ENCODE measurements at regions not wholly inside any gene's neighbourhood (a gene's known extent, or its start where the extent isn't known, plus 50 kb on each side); places are given as distances from the start of the nearest gene placed in this dataset.

DNA sequence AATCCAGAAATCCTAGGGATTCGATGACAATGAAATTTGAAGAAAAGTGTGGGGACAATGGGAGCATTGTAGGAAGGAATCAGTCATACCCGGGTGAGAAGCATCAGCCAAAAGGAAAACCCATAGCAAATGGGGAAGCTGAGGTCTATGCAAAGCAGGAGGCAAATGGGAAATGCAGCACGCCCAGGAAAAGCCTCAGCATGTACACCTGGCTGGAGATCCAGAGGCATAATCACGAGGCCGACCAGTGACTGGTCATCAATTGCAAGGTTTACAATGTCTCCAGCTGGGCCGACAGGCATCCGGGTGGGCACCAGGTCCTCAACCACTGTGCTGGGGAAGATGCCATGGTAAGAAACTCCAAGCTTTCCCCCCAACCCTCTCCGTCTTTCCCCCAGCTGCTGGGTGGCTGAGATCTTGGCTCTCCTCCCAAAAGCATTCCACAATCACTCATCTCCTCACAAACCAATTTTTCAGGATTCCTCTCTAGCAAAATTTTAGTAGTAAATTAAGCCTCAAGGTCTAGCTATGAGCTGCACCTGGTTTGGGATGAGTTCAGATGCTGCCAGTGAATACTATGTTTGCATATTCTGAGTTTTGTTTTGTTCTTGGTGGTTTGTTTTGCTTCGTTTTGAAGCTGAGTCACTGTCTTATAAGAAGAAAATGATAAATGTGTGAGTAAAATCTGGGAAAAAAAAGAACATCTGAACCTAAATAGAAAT is 98.0 kb upstream of the OR5AK2 start:
- Histone ChIP-seq H3K27me3 (no peaks in the 10 kb centered on the region), H3K4me1 (ENCODE audit: insufficient read depth) (peaks cover 12% of the 10 kb centered on the region), H3K9me3 (ENCODE audit: low read depth) (no peaks in the 10 kb centered on the region), H3K36me3 (replicated peaks; ENCODE audit: insufficient read depth, low read depth) (no peaks in the 10 kb centered on the region), H2AFZ (no peak overlapping the region), H3K4me2 (no peak overlapping the region), H3K4me3 (no peak overlapping the region), H3K9me2 (replicated peaks; ENCODE audit: insufficient read depth) (no peaks in the 10 kb centered on the region), H3K27ac (no peak overlapping the region), H3K79me2 (no peaks in the 10 kb centered on the region), H4K20me1 (ENCODE audit: insufficient read depth, poor library complexity, severe bottlenecking) (no peaks in the 10 kb centered on the region)
- no peak for DNase-seq (ENCODE audit: low spot score)
- WGBS (ENCODE audit: low lambda C conversion rate, missing lambda C conversion rate): 89% methylated on average over 9 of the region's 9 CpGs
- no peak for TF ChIP-seq EZH2 (IDR thresholded peaks at IDR 0.05; ENCODE audit: borderline replicate concordance)

DNA sequence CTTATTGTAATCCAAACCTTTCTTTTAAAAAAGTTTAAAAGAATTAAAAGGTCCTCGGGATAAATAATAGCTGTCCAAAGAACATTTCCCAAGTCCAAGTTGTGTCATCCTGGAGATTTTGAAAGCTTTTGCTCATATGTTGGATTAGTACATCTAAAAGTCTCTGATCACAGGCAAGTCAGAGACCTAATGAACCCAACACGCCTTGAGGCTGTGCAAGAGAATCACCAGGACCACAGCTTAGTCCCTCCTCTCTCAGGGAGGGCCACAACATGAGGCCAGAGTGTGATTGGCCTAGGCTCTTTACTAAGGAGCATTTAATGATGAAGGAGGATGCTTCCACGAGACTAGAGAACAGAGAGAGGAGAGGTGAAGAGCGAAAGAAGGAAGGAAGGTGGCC is 98.7 kb upstream of the OR5AK2 start:
- no peak overlapping the region for H3K4me3 ChIP-seq
- WGBS (ENCODE audit: low lambda C conversion rate, missing lambda C conversion rate): 80% methylated on average over 4 of the region's 4 CpGs
- H3K4me2 ChIP-seq: no peak overlapping the region
- no peak overlapping the region for H2AFZ ChIP-seq
- no peaks in the 10 kb centered on the region for H3K27me3 ChIP-seq
- H3K4me1 ChIP-seq (ENCODE audit: insufficient read depth): peaks cover 18% of the 10 kb centered on the region
- H3K27ac ChIP-seq: no peak overlapping the region
- TF ChIP-seq EZH2phosphoT487 (IDR thresholded peaks at IDR 0.05; ENCODE audit: low read depth, severe bottlenecking, unreplicated experiment) (no peak), EZH2 (IDR thresholded peaks at IDR 0.05; ENCODE audit: borderline replicate concordance) (no peak)
- TF ChIP-seq, protein P1, sequence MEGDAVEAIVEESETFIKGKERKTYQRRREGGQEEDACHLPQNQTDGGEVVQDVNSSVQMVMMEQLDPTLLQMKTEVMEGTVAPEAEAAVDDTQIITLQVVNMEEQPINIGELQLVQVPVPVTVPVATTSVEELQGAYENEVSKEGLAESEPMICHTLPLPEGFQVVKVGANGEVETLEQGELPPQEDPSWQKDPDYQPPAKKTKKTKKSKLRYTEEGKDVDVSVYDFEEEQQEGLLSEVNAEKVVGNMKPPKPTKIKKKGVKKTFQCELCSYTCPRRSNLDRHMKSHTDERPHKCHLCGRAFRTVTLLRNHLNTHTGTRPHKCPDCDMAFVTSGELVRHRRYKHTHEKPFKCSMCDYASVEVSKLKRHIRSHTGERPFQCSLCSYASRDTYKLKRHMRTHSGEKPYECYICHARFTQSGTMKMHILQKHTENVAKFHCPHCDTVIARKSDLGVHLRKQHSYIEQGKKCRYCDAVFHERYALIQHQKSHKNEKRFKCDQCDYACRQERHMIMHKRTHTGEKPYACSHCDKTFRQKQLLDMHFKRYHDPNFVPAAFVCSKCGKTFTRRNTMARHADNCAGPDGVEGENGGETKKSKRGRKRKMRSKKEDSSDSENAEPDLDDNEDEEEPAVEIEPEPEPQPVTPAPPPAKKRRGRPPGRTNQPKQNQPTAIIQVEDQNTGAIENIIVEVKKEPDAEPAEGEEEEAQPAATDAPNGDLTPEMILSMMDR (IDR thresholded peaks at IDR 0.05; ENCODE audit: poor library complexity): no peak
- H3K9me2 ChIP-seq (replicated peaks; ENCODE audit: insufficient read depth): no peaks in the 10 kb centered on the region
- H3K36me3 ChIP-seq (replicated peaks; ENCODE audit: insufficient read depth, low read depth): no peaks in the 10 kb centered on the region
- no peaks in the 10 kb centered on the region for H3K9me3 ChIP-seq (ENCODE audit: low read depth)
- no peaks in the 10 kb centered on the region for H4K20me1 ChIP-seq (ENCODE audit: insufficient read depth, poor library complexity, severe bottlenecking)
- DNase-seq (ENCODE audit: low spot score): no peak
- no peaks in the 10 kb centered on the region for H3K79me2 ChIP-seq

DNA sequence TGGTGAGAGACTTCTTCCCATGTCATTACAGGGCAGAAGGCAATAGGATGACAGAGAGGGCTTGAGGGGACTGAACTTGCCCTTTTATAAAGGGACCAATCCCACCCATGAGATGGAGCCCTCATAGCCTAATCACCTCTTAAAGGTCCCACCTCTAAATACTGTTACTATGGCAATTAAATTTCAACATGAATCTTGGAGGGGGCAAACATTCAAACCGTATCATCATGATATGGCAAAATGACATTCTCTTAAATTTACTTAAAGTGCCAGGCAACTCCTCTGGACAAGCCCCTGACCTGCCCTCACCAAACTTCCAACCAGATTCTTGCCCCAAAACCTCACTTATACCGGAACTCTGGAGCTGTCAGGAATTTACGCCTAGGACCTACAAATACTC is 100.8 kb upstream of the OR5AK2 start:
- 89% methylated on average over 3 of the region's 3 CpGs for WGBS (ENCODE audit: low lambda C conversion rate, missing lambda C conversion rate)
- Histone ChIP-seq H3K9me3 (ENCODE audit: low read depth) (no peaks in the 10 kb centered on the region), H3K4me3 (no peak overlapping the region), H3K36me3 (replicated peaks; ENCODE audit: insufficient read depth, low read depth) (no peaks in the 10 kb centered on the region), H2AFZ (no peak overlapping the region), H3K9me2 (replicated peaks; ENCODE audit: insufficient read depth) (no peaks in the 10 kb centered on the region), H3K79me2 (no peaks in the 10 kb centered on the region), H3K4me2 (no peak overlapping the region), H3K27me3 (no peaks in the 10 kb centered on the region), H3K4me1 (ENCODE audit: insufficient read depth) (peaks cover 24% of the 10 kb centered on the region), H3K27ac (no peak overlapping the region), H4K20me1 (ENCODE audit: insufficient read depth, poor library complexity, severe bottlenecking) (no peaks in the 10 kb centered on the region)
- DNase-seq (ENCODE audit: low spot score): no peak
- TF ChIP-seq EZH2phosphoT487 (IDR thresholded peaks at IDR 0.05; ENCODE audit: low read depth, severe bottlenecking, unreplicated experiment) (no peak), EZH2 (IDR thresholded peaks at IDR 0.05; ENCODE audit: borderline replicate concordance) (no peak)
- TF ChIP-seq, protein P1 (IDR thresholded peaks at IDR 0.05; ENCODE audit: poor library complexity): no peak

DNA sequence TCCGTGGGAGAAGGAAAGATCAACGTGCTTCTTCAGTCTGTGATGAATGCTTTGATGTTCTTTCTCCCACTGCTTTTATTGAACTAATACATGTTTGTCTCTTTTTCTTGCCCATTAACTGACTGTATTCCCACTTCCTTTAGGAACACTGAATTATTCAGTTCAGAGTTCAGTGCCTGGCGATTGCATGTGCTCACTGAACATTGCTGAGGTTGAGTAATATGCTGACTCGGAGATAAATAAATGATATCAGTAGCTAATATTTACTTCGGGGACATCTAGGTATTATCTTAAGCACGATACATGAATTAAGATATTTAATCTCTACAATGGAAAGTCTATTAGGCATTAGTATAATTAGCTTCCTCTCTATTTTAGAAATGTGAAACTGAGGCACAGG is 102.3 kb upstream of the OR5AK2 start:
- H3K36me3 ChIP-seq (replicated peaks; ENCODE audit: insufficient read depth, low read depth): no peaks in the 10 kb centered on the region
- H4K20me1 ChIP-seq (ENCODE audit: insufficient read depth, poor library complexity, severe bottlenecking): no peaks in the 10 kb centered on the region
- WGBS (ENCODE audit: low lambda C conversion rate, missing lambda C conversion rate): 45% methylated on average over 6 of the region's 6 CpGs
- no peaks in the 10 kb centered on the region for H3K9me2 ChIP-seq (replicated peaks; ENCODE audit: insufficient read depth)
- peak overlapping the region; percentile 63 for H3K27ac ChIP-seq
- H2AFZ ChIP-seq: no peak overlapping the region
- H3K27me3 ChIP-seq: no peaks in the 10 kb centered on the region
- no peak for DNase-seq (ENCODE audit: low spot score)
- no peaks in the 10 kb centered on the region for H3K9me3 ChIP-seq (ENCODE audit: low read depth)
- TF ChIP-seq EZH2phosphoT487 (IDR thresholded peaks at IDR 0.05; ENCODE audit: low read depth, severe bottlenecking, unreplicated experiment) (no peak), EZH2 (IDR thresholded peaks at IDR 0.05; ENCODE audit: borderline replicate concordance) (no peak)
- TF ChIP-seq, protein P1 (IDR thresholded peaks at IDR 0.05; ENCODE audit: poor library complexity): no peak
- peaks cover 24% of the 10 kb centered on the region for H3K4me1 ChIP-seq (ENCODE audit: insufficient read depth)
- H3K4me3 ChIP-seq: no peak overlapping the region
- no peaks in the 10 kb centered on the region for H3K79me2 ChIP-seq
- peak overlapping the region; percentile 36 for H3K4me2 ChIP-seq

Data from hepatocyte (in vitro differentiated cells).